Peyer's patch (tissue), 4 donors: ENCODE measurements at regions not wholly inside any gene's neighbourhood (a gene's known extent, or its start where the extent isn't known, plus 50 kb on each side); places are given as distances from the start of the nearest gene placed in this dataset.

ENCODE experiments used
- DNase-seq, 3 donors: peaks; one replicate each; pipeline ENCODE4 v3.0.0-alpha.2; 2017 to 2019
- H3K27ac ChIP-seq, 4 donors: fragments of 200-600 bp; sonication (generic); one replicate each; pipeline ENCODE4 v1.5.1; 2016 to 2019
- H3K27me3 ChIP-seq, 2 donors: fragments of 200-600 bp; sonication (generic); one replicate each; pipeline ENCODE4 v1.5.1; 2019
- H3K36me3 ChIP-seq, 3 donors: fragments of 200-600 bp; sonication (generic); one replicate each; pipeline ENCODE4 v1.5.1; 2016 to 2019
- H3K4me1 ChIP-seq, 4 donors: fragments of 200-600 bp; sonication (generic); one replicate each; pipeline ENCODE4 v1.5.1; 2016 to 2019
- H3K4me3 ChIP-seq, 4 donors: fragments of 200-600 bp; sonication (generic); 1 replicate in 3 of 4; 2 replicates in 1 of 4; pipeline ENCODE4 v1.5.1; 2016 to 2019; ENCODE audit warnings: mild to moderate bottlenecking in 1 of 4
- H3K9me3 ChIP-seq, 4 donors: fragments of 200-600 bp; sonication (generic); one replicate each; pipeline ENCODE4 v1.5.1; 2016 to 2019; ENCODE audit warnings: mild to moderate bottlenecking in 1 of 4
- POLR2A ChIP-seq, 2 donors: fragments of 450-650 bp; IDR thresholded peaks; one replicate each; pipeline ENCODE4 v1.5.1; 2017; ENCODE audit warnings: antibody characterized with exemption in 2 of 2, mild to moderate bottlenecking in 2 of 2, moderate library complexity in 2 of 2
- TF ChIP-seq, protein P1 (sequence below), 6 experiments: fragments of 450-650 bp in 4 of 6; fragments of 200-600 bp in 2 of 6; sonication (generic) in 1 of 6; IDR thresholded peaks; one replicate each; pipeline ENCODE4 v1.5.1; 2017 to 2019; ENCODE audit warnings: antibody characterized with exemption in 6 of 6, mild to moderate bottlenecking in 3 of 6, moderate library complexity in 1 of 6

DNA sequence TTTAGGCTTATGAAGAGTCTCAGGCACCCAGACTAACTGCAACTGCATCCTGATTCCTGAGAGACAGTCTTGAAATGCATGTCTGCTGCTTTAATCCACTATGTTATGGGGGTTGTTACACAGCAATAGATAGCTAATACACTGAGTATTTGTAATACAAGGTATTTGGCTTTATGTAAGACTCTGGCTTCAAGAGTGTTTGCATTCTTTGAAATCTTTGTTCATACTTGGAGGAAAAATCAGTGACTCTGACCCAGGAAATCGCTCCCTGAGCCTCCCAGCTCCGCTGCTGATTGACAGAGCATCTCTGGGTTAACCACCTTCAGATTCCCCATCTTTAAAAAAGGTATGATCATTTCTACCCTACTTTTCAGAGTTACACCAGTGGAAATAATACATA lies 133.9 kb downstream of the MTPAP start:
- no peak for DNase-seq
- Histone ChIP-seq H3K9me3 (no peaks in the 10 kb centered on the region), H3K4me1 (no peaks in the 10 kb centered on the region), H3K27me3 (no peaks in the 10 kb centered on the region), H3K4me3 (no peak overlapping the region), H3K27ac (no peak overlapping the region), H3K36me3 (no peaks in the 10 kb centered on the region)
- TF ChIP-seq, protein P1, sequence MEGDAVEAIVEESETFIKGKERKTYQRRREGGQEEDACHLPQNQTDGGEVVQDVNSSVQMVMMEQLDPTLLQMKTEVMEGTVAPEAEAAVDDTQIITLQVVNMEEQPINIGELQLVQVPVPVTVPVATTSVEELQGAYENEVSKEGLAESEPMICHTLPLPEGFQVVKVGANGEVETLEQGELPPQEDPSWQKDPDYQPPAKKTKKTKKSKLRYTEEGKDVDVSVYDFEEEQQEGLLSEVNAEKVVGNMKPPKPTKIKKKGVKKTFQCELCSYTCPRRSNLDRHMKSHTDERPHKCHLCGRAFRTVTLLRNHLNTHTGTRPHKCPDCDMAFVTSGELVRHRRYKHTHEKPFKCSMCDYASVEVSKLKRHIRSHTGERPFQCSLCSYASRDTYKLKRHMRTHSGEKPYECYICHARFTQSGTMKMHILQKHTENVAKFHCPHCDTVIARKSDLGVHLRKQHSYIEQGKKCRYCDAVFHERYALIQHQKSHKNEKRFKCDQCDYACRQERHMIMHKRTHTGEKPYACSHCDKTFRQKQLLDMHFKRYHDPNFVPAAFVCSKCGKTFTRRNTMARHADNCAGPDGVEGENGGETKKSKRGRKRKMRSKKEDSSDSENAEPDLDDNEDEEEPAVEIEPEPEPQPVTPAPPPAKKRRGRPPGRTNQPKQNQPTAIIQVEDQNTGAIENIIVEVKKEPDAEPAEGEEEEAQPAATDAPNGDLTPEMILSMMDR (IDR thresholded peaks at IDR 0.05) = no peak
- no peak for TF ChIP-seq POLR2A (IDR thresholded peaks at IDR 0.05)

GRCh38 chr10:30210296-30210695 lies 138.8 kb downstream of the MTPAP start:
- H3K4me3 ChIP-seq = no peak overlapping the region
- no peaks in the 10 kb centered on the region for H3K27me3 ChIP-seq

DNA sequence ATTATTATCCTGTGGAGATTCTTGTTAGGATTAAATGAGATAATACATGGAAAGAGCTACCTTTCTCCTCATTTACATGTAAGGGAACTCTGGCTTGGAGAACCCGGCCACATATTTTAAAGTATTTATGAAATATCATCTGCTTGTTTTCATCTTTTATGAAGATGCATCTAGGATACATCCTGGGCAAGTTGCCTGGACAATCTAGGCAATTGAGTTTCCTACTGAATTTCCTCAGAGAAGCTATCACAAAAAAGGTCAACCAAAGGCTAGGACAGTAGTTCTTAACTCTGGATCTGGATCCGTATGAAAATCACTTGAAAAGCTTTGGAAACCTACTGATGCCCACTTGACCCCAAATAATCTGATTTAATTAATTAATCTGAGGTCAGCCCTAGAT lies 140.7 kb downstream of the MTPAP start:
- TF ChIP-seq, protein P1 (IDR thresholded peaks at IDR 0.05) = no peak
- no peak for TF ChIP-seq POLR2A (IDR thresholded peaks at IDR 0.05)
- no peaks in the 10 kb centered on the region for H3K36me3 ChIP-seq
- no peak overlapping the region for H3K27ac ChIP-seq
- no peak for DNase-seq
- peaks cover 0 to 7% (median 0%) of the 10 kb centered on the region in 4 donors for H3K9me3 ChIP-seq
- H3K4me3 ChIP-seq = no peak overlapping the region
- no peaks in the 10 kb centered on the region for H3K27me3 ChIP-seq
- H3K4me1 ChIP-seq = no peaks in the 10 kb centered on the region

More at GRCh38 chr10:30210296-30210695, 138.8 kb downstream of the MTPAP start:
- Histone ChIP-seq H3K27ac (no peak overlapping the region), H3K4me1 (no peaks in the 10 kb centered on the region), H3K36me3 (no peaks in the 10 kb centered on the region), H3K9me3 (no peaks in the 10 kb centered on the region)
- no peak for DNase-seq
- TF ChIP-seq, protein P1 (IDR thresholded peaks at IDR 0.05) = no peak
- TF ChIP-seq POLR2A (IDR thresholded peaks at IDR 0.05) = no peak

GRCh38 chr10:30207485-30208052 lies 141.5 kb downstream of the MTPAP start:
- H3K27me3 ChIP-seq = no peaks in the 10 kb centered on the region
- no peak overlapping the region for H3K27ac ChIP-seq
- no peaks in the 10 kb centered on the region for H3K4me1 ChIP-seq
- DNase-seq = no peak
- no peak overlapping the region for H3K4me3 ChIP-seq
- TF ChIP-seq, protein P1 (IDR thresholded peaks at IDR 0.05) = no peak
- no peak for TF ChIP-seq POLR2A (IDR thresholded peaks at IDR 0.05)
- H3K36me3 ChIP-seq = no peaks in the 10 kb centered on the region
- H3K9me3 ChIP-seq = peaks cover 0 to 7% (median 0%) of the 10 kb centered on the region in 4 donors

DNA sequence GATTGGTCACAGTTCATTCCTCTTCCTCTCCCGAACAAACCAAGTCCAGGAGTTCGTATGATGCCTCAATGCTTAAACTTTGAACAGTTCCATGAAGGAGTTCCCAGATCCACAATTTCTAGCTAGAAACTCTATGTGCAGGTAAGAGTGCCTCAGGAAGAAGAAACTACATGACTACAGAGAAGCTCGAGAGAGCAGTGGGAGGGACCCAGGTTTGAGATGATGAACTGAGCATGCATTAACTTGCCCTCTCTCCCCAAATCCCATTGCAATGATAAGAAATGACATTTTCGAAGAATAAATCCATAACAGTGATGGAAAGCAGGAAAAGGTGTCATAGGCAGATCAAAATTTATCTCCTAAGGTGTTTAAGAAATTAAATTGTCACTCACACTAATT lies 140.6 kb upstream of the JCAD start:
- DNase-seq = no peak
- no peaks in the 10 kb centered on the region for H3K27me3 ChIP-seq
- no peak for TF ChIP-seq POLR2A (IDR thresholded peaks at IDR 0.05)
- TF ChIP-seq, protein P1 (IDR thresholded peaks at IDR 0.05) = no peak
- H3K36me3 ChIP-seq = no peaks in the 10 kb centered on the region
- no peak overlapping the region for H3K27ac ChIP-seq
- peaks cover 0 to 7% (median 0%) of the 10 kb centered on the region in 4 donors for H3K9me3 ChIP-seq
- no peaks in the 10 kb centered on the region for H3K4me1 ChIP-seq
- H3K4me3 ChIP-seq = no peak overlapping the region
